Right hindlimb (tissue), 1 donor: ENCODE measurements at regions not wholly inside any gene's neighbourhood (a gene's known extent, or its start where the extent isn't known, plus 50 kb on each side); places are given as distances from the start of the nearest gene placed in this dataset.
"Not testable (repeated sequence)": the region's sequence is repeated elsewhere in the genome, so short reads cannot be mapped to it uniquely, and the experiment has no call there.

ENCODE experiments used
- DNase-seq: peaks from one replicate; pipeline ENCODE4 v3.0.0-alpha.2; 2018

GRCh38 chr4:159950707-159951106 is 847.8 kb downstream of the RAPGEF2 start:
- DNase-seq: no peak

- DNase-seq: peak; percentile 16
Observed at GRCh38 chr4:159966746-159967145, 863.9 kb downstream of the RAPGEF2 start.

GRCh38 chr4:159976871-159977482 is 874.1 kb downstream of the RAPGEF2 start:
- DNase-seq: not testable (repeated sequence)

DNA sequence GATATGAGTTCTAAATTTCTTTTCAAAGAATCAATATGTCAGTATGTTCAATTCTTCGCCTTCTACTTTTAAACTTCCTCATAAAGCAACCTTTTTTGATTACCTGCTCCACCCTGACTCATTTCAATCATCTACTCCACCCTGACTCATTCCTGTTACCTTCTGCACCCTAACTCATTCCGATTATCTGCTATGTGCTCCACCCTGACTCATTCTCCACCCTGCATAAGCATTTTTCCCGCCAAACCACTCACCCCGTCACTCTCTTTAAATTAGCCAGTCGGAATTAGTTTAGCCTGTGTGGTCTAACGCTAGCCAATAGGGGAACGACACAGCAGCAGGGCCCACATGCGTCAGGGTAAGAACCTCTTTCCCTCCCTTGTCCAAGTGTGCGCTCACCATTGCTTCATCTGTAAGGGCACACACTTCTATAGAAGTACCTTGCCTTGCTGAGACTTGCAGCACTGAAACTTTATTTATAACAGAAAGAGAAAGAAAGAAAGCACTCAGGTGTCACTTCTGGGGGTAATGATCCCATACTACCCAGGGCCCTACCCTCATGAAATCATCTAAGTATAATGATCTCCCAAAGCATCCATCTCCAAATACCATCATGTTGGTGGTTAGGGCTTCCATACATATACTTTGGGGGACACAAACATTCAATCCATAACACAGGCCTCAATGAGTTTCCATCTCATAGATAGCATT is 875.2 kb downstream of the RAPGEF2 start:
- DNase-seq: no peak

GRCh38 chr4:159979351-159979750 is 876.5 kb downstream of the RAPGEF2 start:
- no peak for DNase-seq

GRCh38 chr4:159979953-159980352 is 877.1 kb downstream of the RAPGEF2 start:
- DNase-seq: no peak

DNA sequence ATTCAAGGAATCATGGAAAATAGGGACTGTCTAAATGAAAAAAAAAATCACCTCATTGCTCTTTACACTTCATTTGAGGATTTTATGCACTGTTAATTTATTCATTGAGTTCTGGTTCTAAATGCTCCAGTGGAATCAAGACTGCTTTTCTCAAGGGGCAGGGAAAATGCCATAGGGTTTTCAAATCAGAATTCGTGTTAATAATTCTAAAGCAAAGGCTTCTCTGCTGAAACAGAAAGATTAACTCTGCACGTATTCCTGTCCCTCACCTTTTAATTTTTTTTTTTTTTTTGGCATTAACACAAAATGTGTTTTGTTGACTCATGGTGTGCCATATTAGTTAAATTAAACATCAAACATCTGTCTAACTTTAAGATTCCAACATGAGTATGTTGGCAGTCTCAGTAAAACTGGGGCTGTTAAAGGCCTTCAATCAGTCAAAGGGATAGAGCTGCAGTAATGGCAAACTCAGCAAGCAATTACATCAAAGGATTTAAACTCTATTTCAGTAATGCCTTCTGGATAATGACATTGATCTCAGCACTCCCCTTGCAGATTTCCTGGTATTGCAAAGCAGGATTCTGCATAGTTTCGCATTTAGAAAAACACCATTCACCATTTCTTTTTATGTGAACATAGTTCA is 878.1 kb downstream of the RAPGEF2 start:
- no peak for DNase-seq

DNA sequence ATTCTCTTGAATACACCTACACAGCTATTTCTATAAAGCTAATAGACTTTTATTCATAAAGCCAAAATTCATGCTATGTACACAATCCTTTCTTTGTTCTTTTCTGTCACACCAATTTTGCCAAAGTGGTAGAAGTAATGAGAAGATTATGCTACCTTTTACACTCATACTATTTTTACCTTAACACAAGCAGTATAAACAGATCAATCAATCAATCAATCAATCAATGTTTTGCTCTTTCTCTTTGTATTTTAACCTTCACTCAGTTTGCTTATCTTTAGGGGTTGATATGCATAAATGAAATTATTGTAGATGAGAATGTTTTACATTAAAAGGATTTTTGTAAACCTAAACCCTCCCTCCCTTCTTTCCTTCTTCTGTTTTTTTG is 878.6 kb downstream of the RAPGEF2 start:
- no peak for DNase-seq

DNA sequence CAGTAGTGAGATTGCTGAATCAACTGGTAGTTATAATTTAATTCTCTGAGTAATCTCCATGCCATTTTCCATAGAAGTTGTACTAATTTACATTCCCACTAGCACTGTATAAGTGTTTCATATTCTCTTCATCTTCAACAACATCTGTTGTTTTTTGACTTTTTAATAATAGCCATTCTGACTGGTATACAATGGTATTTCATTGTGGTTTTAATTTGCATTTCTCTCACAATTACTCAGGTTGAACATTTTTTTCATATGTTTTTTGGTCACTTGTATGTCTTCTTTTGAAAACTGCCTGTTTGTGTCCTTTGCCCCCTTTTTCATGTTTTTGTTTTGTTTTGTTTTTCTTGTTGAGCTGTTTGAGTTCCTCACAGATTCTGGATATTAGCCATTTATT is 880.2 kb downstream of the RAPGEF2 start:
- DNase-seq: no peak

DNA sequence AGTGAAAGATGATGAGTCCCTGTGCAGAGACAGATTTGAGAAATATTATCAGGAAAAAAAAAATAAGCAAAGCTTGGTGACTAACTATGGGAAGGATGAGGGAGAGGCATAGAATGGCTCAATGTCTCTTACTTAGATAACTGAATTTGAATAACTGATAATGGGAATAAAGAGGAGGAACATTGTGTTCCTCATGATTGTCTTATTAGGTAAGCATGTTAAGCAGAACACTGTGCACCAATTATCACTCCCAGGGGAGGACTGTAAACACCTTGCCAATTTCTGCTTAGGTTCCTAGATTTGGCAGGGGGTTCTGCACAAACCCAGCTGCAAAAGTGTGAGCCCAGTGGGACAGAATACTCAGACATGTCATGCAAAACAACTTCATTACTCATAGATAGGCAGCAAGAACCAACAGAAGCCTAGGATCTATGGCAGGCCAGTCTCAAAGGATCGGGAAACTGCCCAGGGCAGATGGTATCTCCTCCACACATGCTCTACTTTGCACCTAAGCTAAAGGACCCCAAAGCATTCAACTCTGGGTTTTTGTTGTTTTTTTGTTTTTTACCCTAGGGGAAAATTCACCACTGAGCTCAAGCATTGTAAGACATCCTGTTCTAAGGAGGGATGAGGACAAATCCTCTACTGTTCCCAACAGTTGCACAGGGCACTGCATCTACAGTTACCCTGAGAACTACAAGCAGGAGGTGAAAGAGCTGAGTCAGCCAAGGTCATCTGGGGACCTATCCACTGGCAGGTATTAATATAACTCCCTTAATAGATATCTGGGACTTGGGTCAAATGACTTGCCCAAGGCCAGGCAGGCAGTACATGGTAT is 907.0 kb downstream of the RAPGEF2 start:
- DNase-seq: no peak

DNA sequence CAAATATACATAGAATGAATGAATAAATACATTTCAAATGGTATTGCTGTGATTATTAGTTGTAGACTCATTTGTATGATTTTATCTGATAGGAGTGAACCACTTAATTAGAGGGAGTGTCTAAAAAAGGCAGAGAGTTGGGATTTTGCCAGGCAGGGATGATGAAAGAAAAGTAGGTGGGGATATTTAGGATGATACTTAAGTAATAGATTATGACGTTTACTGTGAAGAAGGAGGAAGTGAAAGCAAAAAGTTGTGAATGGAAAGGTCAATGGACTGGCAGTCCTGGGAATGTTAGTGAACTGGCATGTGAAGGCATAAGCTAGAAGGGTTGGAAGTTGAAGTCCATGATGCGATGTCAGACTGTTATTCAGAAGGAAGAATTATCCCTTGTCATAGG is 917.1 kb downstream of the RAPGEF2 start:
- no peak for DNase-seq

DNA sequence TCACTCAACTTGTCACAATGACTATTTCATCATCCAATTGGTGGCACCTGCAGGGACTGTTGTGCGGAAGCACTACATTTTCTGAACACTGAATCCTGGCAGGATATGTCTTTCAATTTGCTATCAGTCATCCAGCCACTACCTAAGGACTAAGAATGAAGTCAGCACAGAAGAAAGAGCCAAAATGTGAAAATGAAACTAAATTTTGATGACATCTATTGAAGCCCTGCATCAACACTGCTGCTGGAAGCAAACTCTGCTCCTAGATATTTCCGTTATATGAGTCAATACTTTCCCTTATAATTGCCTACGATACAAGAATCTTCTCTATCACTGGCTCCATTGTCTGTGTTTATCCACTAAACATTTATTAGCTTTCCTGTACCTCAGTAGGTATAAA is 917.9 kb downstream of the RAPGEF2 start:
- no peak for DNase-seq

- no peak for DNase-seq
Observed at GRCh38 chr4:160021870-160022269, 919.0 kb downstream of the RAPGEF2 start.

DNA sequence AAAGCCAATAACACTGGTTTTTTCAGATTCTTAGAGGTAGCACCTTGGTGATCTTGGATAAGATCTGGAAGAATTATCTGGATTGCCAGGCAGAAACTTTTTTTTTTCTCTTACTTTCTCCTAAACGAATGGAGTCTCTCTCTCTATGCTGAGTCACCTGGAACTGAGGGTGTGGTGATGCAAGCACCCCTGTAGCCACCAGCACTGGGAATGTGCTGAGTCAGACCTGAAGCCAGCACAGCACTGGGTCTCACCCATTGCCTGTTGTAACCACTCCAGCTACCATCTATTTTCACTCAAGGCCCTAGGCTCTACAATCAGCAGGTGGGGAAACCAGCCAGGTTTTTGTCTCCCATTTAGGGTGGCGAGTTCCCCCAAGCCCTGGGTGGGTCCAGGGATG is 923.8 kb downstream of the RAPGEF2 start:
- DNase-seq: no peak

GRCh38 chr4:160034501-160034900 is 931.6 kb downstream of the RAPGEF2 start:
- DNase-seq: no peak

DNA sequence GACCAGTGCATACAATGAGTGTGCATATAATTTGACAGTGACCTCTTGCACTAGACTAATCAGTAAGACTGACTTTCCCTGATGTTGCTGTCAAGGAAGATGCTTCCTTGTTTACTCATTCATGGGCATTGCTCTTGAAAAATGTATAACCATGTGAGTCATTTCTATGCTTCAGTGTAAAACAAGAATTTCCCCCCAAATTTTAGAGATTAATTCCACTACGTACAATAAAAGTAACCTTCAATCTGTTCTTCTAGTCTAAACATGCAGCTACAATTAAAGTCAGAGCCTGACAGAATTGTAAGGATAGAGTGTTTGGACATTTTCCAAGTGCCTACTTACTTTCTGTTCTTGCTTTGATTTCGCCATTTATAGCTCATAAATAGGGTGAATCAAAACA is 935.7 kb downstream of the RAPGEF2 start:
- DNase-seq: no peak

- DNase-seq: no peak
Observed at GRCh38 chr4:160044693-160045092, 941.8 kb downstream of the RAPGEF2 start.

- no peak for DNase-seq
Observed at GRCh38 chr4:160082432-160083207, 979.7 kb downstream of the RAPGEF2 start.

GRCh38 chr4:160091631-160092030 is 988.8 kb downstream of the RAPGEF2 start:
- DNase-seq: no peak

DNA sequence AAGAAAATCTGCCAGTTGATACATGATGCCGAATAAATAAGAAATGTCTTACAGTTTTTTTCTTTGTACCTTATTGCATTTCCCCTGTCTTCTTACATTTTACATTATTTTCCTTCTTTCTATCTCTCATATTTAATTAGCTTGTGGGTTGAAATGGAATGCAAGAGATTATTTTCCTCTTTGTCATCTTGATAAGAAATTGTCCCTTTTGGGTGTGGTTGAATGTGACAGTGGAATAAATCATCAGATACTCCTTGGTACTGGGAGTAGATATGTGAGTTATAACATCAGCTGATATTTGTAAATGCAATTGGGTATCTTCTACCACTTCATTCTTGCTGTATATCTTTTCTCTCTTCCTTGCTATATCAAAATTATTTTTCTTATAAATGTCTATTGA is 997.4 kb downstream of the RAPGEF2 start:
- DNase-seq: no peak

GRCh38 chr4:160110891-160111290 is 1008.0 kb downstream of the RAPGEF2 start:
- no peak for DNase-seq

- DNase-seq: no peak
Observed at GRCh38 chr4:160117686-160118085, 1014.8 kb downstream of the RAPGEF2 start.
